ENCODE measurements at regions not wholly inside any gene's neighbourhood (a gene's known extent, or its start where the extent isn't known, plus 50 kb on each side); places are given as distances from the start of the nearest gene placed in this dataset.
"Not testable (repeated sequence)": the region's sequence is repeated elsewhere in the genome, so short reads cannot be mapped to it uniquely, and the experiment has no call there.

DNA sequence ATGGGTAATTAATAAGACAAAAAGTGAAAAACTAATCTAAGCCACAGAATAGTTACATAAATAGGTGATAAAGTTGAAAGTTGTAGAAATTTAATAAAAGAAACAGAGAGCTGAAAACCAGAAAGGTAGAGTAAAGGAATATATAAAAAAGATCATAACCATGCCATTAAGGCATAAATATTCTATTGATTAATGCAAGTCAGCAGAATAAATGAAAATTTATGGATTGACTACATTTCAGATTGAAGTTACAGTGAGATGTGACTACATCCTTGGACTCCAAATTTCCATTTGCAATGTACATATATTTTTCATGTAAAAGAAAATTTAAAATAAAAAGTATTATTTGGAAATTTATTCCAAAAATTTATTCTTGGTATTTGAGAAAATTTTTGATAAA, 1225.7 kb downstream of the OTOL1 start:
- DNase-seq (ENCODE audit: low spot score): no peak

DNA sequence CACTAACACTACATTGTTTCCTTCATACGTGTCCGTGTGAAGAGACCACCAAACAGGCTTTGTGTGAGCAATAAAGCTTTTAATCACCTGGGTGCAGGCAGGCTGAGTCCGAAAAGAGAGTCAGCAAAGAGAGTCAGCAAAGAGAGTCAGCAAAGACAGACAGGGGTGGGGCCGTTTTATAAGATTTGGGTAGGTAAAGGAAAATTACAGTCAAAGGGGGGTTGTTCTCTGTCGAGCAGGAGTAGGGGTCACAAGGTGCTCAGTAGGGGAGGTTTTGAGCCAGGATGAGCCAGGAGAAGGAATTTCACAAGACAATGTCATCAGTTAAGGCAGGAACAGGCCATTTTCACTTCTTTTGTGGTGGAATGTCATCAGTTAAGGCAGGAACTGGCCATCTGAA, 1226.2 kb downstream of the OTOL1 start:
- DNase-seq (ENCODE audit: low spot score): not testable (repeated sequence)

DNA sequence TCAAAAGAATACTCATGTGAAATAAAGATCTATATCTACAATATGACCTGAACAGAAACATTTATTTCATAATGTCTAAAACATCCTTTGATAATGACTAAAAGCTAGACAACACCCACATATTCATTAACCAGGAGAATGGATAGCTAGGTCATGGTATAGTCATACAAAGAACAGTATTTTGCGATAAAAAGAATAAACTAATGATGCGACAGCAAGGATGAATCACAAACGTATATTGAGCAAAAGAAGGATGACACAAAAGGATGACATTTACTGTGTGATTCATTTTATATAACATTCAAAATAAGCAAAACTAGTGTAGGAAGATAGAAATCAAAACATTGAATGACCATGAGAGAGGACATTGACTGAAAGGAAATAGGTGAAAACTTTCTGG, 1233.1 kb downstream of the OTOL1 start:
- no peak for DNase-seq (ENCODE audit: low spot score)

DNA sequence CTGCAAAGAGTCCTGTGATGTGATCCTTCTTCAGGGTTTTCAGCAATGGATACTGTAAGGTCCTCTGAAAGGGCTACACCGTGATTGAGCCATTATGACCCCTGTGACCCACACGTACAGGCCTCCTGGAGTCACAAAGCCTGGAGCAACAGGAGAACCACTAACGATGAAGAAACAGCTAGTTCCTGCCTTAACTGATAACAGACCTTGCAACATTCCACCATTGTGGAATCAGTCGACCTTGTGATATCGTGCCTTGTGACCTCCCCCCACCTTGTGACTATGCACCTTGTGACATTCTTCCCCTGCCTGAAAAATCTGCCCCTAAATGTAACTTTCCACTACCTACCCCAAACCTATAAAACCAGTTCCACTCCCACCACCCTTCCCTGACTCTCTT, 1235.4 kb downstream of the OTOL1 start:
- DNase-seq (ENCODE audit: low spot score): not testable (repeated sequence)

DNA sequence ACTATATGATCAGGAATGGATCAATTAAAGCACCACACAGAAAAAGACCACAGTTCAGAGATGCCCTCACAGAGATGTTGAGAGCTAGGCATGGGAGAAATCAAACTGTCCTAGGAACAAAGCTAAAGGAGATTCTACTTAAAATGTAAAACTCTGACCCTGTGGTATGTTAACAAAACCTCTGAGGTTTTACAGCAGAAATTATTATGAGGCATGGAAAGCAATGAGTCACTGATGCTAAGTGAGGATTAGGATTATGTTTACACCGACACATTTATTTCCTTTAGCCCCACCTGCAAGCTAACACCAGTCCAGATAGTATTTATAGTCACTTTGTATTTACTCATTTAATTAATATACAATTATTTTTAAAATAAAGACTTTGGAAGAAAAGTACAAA, 1242.2 kb downstream of the OTOL1 start:
- no peak for DNase-seq (ENCODE audit: low spot score)

DNA sequence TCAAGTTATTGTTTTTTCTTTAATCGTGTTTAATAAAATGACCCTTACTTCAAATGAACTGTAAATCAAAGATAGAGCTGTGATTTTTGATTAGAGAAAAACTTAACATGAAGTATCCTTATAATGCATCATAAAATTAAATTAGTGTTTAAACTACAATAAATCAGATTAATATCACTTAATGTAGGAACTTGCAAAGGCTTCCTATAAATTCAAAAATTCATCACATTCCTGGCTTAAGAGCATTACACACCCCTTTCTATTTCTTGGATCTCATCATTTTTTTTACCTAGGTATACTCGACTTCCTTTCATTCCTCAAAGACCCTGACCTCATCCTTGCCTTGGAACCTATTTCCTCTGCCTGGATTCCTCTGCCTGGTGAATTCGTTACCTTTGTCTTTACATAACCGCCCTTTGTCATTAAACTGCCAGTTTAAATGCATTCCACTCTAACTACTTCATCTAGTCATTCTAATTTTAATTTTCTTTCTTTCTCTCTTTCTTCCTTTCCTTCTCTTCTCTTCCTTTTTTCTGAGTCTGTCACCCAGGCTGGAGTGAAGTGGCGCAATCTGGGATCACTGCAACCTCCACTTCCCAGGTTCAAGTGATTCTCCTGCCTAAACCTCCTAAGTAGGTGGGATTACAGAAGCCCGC, 1244.5 kb downstream of the OTOL1 start:
- no peak for DNase-seq (ENCODE audit: low spot score)

DNA sequence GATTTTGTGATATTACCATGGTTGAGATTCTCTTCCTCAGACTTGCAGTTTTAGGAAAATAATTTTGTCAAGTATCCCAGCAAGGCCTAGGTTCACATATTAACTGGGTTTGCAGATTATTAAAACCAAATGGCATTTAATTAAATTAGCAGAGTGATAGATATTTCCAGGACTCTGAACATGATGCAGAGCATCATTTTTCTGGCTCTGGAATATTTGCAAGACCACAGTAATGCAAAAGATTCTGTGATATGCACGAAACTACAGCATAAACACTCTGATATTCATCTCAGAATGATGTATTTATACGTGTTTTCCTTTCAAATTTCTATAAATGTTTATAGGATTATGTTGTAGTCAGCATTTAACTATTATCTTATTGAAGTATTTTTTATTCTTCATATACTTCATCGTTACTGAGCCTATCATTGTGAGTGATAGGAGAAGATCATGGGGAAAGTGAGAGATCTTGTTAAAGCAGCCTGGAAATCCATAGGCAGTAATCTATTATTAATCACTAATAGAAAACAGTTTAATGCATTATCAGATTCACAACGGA, 1245.6 kb downstream of the OTOL1 start:
- DNase-seq (ENCODE audit: low spot score): no peak

DNA sequence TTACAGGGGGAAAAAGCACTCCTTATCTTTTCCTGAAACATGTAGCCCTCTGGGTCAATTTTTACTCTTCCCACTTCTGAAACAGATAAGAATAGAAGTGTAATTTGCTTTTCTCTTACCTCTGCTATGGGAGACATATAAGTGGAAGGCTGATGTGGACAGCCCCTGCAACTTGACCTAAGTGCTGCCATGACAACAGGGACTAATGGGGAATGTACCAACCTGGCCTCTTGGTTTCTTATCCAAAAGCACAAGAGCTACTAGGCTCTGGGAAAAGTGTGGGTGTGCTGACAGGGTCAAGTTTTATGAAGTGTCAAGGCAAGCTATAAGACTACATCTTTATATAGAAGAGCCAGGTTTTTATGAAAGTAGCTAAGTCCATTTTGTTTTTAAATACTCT, 1246.5 kb downstream of the OTOL1 start:
- no peak for DNase-seq (ENCODE audit: low spot score)

DNA sequence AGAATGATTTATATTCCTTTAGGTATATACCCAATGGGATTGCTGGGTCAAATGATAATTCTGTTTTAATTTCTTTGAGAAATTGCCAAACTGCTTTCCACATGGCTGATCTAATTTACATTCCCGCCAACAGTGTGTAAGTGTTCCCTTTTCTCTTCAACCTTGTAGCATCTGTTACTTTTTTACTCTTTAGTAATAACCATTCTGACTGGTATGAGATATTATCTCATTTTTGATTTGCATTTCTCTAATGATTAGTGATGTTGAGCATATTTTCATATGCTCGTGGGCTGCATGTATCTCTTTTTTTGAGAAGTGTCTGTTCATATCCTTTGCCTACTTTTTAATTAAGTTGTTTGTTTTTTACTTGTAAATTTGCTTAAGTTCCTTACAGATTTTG, 1264.2 kb downstream of the OTOL1 start:
- no peak for DNase-seq (ENCODE audit: low spot score)

DNA sequence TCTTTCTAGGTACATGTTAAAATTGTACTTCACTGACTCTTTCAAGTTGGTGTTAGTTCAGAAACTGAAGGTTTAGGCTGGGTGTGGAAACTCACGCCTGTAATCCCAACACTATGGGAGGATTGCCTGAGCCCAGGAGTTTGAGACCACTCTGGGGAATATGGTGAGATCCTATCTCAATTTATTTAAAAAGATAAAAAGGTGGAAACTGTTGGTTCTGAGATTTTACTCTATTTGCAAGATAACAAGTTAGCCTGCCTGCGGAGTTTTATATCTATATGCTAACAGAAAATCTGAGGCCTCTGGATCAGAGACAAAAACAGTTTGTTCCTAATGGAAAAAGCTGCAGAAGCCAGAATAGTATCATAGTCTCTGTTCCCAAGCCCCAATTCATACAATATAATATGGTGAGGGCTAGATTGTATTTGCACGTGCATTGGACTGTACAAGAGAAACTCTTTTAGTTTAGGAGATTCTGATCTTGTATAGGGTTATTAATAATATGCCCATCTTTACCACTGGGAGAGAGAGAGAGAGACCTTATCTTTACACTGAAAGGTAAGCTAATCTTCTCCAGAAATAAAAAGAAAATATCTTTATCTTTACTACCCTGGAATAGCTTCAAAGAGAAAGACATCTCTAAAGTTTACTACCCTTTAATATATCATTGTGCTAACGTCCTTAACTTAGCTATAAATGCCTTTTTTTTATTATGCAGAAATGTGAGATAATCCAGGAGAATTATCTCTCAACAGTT, 1267.6 kb downstream of the OTOL1 start:
- no peak for DNase-seq (ENCODE audit: low spot score)

DNA sequence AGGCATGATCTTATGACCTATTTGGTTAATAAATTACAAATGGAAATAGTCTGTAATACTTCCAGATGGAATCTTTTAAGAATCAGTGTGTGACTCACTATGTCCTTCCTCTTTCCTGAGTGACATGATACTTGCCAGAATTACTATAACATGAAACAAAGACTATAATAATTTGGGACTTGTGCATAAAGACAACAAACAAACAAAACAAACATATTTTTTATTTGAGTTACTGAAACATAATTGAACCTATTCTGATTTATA, 1268.1 kb downstream of the OTOL1 start:
- DNase-seq (ENCODE audit: low spot score): no peak

DNA sequence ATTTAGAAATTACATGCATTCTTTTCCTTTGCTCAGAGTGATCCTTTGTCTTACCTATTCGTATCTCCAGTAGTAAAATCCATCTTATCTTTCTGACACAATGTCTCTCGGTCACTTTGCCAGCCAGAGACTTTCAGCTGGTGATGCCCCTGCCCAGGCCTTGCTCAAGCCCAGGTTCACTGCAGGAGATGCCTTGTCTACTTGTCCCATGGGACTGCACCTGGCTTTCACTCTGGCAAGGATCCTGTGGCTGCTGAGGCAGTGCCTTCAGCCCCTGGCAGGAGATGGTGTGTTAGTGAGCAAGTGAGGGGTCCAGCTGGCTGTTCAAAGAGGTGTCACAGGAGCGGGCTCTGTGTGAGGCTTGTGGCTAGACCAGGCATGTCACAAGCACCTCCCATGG, 1268.9 kb downstream of the OTOL1 start:
- no peak for DNase-seq (ENCODE audit: low spot score)

DNA sequence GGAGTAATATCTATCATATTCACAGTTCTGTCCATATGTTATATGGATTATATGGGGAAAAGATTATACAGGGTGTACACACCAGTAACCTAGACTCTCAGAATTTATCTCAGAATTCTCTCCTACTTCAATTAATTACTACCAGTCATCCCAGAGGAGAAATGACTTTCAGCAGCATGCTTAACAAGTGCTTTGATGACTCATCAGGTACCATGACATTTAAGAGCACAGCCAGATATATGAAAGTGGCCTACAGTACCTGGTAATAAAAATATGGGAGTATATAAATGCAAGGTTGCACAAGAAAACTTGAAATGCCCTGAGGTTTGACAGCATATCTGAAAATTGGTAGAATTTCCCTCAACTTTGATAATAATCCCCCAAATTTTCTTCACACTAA, 1273.0 kb downstream of the OTOL1 start:
- DNase-seq (ENCODE audit: low spot score): no peak

DNA sequence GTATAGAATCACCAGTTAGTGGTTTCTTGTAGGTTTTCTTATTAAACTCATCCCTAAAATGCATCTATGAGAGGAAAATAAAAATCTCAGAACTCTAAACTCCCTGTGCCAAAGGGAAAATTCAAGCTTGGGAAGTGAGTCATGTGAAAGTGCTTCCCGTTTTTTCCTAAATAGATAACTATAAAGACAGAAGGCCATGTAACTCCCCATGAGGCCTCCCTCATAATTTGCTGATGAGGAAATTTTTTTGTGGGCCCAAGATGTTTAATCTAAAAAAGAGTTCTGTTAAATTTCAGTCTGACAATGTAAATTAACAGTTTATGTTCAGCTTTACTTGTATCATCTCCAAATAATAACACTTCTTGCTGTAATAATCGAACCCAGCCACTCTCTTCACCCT, 1273.9 kb downstream of the OTOL1 start:
- no peak for DNase-seq (ENCODE audit: low spot score)

DNA sequence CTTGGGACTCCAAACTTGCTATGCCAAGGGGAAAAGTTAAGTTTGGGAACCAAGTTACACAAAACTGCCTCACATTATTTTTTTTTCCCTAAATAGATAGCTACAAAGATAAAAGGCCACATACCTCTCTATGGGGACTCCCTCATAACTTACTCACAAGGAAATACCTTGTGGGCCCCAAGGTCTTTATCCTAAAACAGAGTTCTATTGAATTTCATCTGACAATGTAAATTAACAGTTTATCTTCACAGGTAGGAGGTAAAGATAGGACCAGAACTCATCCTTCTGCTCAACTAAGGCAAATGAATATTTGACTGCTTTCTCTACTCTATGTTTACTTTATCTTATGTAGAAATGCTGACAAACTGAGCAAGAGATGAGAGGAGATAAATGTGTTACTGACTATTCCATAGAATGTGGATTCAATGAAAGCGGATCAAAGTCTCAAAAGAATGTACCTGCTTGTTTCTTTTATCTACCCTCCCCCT, 1278.0 kb downstream of the OTOL1 start:
- DNase-seq (ENCODE audit: low spot score): no peak

DNA sequence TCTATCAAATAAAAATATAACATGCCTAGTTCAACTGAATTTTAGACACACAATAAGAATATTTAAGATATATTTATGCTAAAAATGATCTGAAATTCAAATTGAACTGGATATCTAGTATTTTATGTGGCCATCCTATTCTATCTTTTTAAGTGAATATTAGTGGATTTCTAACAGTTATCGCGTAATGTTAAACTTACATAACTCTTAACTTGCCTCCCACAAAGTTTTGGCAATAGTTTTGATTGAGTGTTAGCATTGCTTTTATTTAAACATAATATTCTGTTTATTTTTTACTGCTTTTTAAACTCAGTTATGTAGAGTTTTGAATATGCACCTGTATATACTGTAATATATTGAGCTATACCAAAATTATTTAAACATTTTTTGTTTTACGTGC, 1279.5 kb downstream of the OTOL1 start:
- no peak for DNase-seq (ENCODE audit: low spot score)

DNA sequence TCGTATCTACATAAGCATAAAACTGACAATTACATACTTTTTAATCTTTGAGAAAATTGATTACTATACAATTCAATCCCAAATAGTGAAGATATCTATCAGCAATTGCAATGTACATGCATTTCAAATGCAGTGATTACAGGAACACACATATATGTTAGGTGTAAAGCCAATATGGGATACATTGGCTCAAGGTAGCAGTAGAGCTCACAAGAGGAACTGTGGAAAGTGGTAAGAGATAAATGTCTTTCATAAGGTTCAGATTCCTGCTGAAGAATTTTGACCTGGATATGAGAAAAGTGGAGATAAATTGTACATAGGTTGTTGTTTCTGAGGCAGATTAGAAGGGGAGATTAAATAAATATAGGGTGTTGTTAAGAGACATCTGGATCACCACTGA, 1280.5 kb downstream of the OTOL1 start:
- no peak for DNase-seq (ENCODE audit: low spot score)

DNA sequence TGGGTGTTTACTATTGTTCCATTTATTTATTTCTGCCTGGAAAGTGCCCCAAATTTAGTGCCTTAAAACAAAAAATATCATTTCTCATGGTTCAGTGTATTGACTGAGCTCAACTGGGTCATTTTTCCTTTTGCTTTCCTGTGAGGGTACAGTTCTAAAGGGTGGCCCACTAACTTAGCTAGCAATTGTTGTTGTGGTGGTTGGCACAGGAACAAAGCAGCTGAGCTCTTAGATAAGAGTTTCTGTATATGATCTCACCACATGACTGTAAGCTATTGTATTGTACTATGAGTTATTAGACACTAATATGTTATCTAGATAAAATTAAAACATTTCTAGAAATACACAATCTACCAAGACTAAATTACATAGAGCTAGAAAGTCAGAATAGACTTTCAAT, 1283.7 kb downstream of the OTOL1 start:
- DNase-seq (ENCODE audit: low spot score): no peak

DNA sequence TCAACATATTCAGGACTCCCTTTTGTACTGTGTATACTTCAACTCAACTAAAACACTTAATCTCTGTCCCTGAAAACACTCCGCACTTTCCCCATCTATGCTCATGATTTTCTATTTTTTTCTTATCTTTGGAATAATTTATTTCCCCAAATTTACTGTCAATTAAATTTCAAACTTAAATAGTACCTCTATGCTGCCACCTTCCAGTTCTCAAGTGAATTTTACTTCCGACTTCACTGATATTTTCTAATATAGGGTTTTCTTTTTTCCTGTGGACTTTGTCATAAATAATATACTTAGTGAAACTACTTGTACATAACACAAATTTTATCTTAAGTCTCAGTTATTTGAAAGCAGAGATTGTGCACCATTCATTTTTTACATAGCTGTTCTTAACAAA, 1303.3 kb downstream of the OTOL1 start:
- DNase-seq (ENCODE audit: low spot score): no peak

DNA sequence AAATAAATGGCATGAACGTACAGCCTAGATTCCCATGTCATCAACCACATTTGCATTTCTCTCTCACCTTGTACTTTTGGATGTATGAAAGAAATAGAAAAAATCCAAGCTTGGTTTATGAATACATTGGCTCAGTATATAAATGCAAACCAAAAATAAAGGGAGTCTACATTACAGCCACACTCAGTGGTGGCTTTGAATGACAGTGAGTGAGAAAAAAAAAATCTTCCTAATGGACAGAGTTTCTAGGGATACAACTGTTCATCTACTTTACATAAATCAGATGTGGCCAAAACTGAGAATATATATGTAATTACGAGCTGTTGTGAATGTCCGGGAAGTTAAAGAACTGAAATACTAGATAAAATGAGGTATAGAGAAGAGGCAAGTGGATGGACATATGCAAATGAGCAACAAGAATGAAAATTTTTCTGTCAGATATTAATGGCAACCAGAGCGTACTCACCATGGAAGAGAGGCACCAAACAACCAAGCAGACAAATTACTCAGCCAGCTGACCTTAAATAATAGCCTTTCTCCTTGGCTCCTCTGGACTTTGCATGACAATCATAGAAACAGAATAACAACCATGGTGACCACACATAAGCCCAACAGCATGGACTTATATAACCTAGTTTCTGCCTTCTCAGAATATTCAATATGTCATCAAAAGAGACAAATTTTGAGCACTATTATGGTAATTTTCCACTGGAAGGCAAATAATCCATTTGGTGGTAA, 1305.8 kb downstream of the OTOL1 start:
- DNase-seq (ENCODE audit: low spot score): no peak

DNA sequence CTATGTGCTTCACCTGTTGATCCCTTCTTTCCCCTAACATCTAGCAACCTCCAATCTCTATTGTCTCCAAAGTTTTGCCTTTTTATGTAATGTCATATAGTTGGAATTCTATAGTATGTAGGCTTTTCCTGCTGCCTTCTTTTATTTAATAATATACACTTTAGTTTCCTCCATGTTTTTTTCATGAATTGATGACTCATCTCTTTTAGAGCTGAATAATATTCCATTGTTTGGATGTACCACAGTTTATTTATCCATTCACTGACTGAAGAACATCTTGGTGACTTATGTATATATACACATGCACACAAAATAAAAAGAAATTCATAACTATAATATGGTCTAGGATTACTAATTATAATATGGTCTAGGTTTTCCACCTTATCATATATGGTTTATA, 1314.2 kb downstream of the OTOL1 start:
- no peak for DNase-seq (ENCODE audit: low spot score)

DNA sequence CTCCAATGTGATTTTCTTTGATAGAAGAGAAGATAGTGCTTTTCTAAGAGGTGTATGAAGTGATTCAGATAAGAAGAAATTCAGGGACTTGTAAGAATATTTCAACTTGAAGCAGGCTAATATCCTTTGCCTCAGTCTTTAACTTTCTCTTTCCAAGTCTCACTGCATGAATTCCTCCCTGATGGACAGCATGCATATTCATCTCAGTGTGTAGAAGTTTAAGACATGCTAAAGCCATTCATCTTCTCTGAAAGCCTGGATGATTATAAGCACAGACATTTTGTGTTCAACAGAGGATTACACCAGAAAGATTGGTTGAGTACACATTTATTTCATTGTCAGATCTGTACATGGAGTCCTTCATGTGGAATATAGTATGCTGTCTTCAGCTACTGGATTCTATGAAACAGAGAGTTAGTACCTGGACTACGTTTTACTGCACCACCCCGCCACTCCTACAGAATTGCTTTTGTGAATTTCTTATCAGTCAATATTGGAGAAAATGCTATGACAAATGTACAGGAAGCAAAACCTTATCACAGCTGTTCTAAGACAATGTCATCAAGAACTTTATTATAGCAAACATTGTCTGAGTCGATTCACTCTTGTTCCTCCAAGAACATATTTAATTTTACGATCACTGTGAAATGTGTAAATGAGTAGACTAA, 1346.1 kb downstream of the OTOL1 start:
- no peak for DNase-seq (ENCODE audit: low spot score)

DNA sequence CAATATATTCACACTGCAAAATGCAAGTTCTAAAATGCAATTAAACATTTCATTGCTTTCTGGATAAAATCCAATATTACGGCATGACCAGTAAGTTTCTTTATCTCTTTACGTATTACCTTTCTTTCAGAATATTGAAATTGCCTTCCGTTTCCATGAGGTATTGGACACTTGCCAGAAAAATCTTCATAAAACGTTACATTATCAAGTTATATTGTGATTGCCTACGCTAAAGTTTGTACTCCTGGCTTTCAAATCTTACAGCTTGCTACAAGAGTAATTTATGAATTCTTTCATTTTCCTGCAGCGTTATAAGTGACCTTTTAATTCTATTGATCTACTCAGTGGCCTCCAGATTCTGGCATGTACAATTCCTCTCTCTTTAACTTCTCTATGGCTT, 1349.3 kb downstream of the OTOL1 start:
- DNase-seq (ENCODE audit: low spot score): no peak

All from activated CD4-positive, alpha-beta T cell treated with anti-CD3 and anti-CD28 coated beads, Interleukin-2, Interleukin-4, amounts not matched to agents 100 ng/mL and 50 ng/mL, durations not matched to agents 16 hours and 8 hours (primary cell).